CD4-positive, alpha-beta T cell treated with Interleukin-4 for 4 hours (primary cell): ENCODE measurements at regions not wholly inside any gene's neighbourhood (a gene's known extent, or its start where the extent isn't known, plus 50 kb on each side); places are given as distances from the start of the nearest gene placed in this dataset.

Experiments
- DNase-seq: peaks from one replicate; pipeline ENCODE4 v3.0.0-alpha.2; 2020

DNA sequence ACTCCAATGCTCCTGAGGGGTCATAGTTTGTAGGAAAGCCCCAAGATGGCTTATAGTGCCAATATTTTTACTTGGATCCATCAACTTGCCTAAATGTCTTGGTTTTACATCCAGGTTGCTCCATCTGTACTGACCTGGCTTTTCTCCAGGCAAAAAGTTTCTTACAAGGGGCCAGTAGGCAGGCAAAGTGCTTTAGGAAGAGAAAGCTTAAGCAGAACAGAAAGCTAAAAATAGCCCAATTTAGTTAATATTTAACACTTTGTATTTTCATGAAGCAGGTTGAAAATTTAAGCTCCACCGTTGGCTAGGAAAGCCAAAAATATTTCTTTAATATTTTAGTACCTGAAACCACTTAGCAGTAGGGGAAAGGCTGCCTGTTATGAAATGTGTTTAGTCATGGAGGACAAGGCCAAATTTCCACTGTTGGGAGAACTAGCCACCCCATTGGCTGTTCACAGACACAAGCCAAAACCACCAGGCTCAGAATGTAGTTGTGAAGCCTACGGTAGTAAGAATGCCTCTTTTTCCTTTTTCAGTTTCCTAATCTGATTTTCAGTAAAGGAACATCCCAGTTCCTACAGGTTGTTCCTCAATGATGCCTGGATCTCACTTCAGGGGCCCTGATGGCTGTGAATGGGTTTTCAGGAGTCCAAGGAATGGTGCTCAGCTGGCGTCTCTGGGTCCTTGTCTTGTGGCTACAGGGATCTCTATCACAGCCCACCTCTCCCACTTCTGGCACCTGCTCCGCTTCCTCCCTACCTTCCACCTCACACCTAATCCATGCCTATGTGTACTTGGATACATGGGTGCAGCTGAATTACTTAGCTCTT lies 324.8 kb downstream of the PMP22 start:
- no peak for DNase-seq

DNA sequence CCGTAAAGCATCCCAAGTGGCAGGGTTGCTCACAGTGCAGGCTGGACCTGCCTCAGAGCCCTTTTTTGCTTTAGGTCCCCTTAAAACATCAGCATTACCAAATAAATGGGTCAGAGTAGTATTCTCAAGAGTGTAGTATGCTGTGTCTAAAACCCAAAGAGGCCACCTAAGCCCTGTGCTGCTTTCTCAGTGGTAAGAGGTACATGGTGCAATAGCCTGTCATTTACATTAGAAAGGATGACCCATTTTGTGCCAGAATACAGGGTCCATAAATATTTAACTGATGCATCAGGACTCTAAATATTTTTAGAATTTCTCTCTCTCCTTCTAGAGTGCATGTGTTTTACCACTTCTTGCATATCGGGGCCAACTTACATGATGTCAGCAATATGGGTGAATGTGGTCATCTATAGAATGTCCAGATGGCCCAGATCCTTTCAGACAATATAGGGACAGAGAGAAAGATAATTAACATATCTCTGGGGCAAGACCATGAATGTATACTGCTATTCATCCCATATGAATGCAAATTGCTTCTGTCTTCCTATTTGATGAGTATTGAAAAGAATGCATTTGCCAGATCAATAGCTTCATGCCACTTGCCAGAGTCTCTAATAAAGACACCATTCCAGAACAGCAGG lies 329.2 kb downstream of the PMP22 start:
- no peak for DNase-seq

DNA sequence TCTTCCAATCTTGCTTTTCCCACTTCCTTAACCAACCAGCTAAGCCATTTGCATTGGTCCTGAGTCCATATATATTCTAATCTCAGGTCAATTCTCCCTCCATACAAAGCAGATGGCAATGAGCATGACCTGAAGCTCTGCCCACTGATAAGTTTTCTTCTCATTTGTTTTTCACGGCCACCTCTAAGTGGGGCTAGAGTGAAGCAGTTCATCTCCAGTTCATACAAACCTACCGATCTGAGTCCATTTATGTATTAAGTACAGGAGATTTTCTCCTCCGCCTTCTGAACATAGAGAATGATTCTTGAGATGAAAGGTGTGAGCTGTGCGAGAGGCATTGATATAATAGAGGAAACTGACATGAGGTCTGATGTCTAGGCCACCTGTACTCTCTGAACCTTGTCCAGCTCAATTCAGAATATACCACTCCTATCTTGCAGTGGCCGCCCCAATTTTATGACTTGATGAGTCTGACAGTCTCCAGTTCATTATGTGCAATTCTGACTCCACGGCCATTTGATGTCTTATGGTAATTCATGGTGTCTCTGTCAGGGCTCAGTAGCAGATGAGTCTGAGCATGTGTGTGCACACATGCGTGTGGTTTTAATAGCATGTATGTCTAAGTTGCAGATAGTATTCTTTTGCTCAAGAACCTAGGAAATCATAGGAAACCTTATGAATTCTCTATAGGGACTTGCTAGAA lies 329.8 kb downstream of the PMP22 start:
- no peak for DNase-seq

DNA sequence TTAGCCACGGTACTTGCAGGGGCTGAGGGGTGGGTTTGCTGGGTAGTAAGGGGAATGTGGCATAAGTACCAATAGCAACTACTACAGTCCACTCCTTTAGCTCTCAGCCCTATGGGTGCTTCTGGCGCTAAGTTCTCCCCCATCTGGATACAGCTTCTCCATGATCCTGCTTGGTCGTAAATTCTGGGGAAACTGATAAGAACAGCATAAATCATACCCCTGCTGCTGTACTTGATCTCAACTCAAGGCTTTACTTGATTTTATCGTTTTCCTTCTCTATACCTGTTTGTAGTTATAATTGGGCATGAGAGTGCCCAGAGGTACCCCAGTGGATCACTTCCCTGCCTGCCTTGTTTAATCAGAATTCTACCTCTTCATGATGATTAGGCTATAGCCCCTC lies 331.4 kb downstream of the PMP22 start:
- DNase-seq, result no peak

DNA sequence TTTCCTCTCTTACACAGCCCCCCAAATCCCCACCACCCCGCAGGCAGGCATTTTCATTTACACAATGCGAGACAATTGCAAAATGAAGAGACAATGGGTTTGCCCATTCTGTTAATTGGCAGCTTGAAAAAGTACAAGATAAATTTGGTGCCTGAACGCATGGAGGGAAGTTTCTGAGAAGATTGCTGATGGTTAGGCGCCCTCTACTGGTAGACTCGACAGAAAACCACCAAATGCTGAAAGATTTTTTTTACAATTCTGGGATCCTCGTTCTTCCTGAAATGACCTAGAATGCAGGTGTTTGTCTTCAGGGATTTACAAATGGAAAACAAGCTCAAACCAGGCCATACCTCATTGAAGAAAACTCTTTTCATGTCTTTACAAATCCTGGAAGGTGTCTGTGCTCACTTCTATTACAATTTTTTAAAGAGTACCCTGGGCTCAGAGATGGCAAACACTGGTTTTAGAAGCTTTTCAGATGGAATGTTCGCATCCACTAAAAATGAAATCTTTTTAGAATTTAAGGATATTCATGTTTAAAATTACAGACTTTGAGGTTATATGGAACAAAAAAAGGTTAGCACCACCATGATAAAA lies 338.5 kb downstream of the PMP22 start:
- DNase-seq, result peak; percentile 55

DNA sequence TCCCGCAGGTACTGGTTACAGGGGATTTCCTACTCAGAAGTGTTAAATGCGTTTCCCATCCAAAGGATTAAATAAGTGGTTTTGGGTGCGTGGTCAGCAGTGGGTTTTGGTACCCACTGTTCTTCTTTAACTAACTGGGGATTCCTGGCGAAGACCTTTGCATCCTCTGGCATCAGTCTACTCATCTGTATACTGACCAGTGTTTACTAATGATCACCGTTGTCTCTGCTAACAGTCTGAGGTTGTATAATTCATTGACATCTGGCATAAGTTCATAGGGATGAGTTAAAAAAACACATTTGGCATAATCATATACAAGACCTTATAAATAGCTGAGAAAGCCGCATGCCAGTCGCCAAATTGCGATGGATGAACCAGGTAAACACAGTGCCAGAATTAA lies 339.1 kb downstream of the PMP22 start:
- DNase-seq, result no peak

DNA sequence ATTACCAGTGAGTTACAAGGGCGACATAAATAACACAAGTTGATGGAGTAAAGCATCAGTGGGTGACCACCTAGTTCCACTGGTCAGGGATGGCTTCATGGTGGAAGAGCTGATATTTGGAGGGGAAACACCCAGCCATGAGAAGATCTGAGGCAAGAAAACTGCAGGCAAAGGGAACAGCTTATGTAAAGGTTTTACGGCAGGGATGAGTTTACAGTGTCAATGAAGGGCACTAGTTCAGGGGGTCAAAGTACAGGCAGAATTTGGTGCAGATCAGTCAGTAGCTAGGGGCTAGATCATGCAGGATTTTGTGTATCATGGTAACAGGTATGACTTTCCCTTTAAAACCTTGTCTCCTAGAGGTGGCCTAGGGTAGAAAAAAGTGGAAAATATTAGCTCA lies 339.6 kb downstream of the PMP22 start:
- no peak for DNase-seq

DNA sequence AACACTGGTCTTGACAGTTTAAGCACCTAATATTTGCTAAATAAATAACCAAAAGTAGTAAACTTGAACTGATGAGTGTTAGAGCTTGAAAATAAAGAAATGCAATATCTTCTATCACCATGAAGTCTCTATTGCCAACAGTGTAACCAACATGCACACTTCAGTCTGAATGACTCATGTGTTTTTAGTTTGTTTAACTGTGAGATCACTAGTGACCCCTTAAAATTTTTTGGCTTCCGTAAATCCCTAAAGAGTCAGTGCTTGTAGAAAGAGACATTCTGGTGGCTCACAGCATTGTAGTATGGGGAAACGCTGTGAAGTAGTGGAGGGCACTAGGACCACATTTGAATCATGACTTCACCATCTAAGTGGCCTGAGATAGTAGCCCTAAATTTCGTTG lies 341.1 kb downstream of the PMP22 start:
- DNase-seq, result no peak

DNA sequence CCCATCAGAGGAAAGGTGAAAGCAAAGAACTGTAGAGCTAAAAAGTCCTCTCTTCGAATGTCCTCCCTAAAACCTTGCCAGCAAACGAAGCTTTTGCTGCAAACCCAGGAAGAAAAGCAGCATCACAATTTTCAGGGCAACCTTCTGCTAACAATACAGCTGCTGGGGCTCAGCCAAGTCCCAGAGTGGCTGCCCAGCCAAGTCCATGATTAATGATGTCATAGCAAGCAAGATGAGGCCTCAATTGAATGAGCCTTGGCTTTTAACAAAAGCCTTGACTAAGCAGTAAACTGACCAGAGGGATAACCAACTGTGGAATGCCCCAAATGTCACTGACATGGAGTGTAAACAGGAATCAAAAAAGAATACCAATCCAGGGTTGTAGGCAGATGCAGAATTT lies 342.7 kb downstream of the PMP22 start:
- DNase-seq, result no peak

DNA sequence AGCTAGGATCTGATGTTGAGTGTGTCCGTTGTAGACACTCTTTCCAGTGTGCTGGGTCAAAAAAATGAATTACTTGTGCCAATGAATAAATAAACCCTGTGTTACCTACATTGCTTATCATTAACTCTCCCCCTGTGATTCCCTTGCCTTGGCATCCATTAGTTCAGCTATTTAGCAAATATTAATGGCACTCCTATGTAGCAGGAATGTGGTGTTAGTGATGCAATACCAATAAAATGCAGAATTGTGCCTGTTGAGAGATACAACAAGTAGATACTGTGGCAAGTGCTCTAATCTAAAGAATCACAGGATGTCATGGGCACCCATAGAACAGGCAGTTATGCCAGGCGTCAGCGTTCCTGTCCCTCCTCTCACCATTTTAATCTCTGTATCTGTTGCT lies 343.2 kb downstream of the PMP22 start:
- no peak for DNase-seq

DNA sequence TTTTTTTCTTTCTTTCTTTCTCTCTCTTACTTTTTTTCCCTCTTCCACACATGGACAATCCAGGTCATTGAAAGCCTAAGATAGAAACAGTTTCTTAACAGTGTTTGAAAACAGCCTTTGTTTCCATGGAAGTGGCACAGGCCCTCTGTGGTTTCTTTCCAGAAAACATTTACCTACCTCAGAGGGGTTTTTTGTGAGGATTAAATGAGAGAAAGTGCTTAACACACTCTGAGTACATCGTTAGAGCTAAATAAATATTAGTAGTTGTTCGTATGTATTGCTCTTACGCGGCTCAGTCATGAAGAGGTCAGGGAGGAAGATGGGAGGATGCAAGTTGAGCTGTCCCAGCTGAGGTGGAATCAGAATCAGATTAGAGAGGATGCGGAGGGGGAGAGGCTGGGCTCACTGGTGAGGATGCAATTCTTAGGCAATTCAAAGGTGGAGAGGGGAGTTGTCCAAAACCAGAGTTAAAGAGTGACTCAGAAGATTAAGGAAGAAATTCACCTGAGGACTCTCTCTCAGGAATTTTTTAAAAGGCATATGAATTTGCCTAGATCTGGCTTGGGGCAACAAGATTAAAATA lies 345.4 kb downstream of the PMP22 start:
- no peak for DNase-seq

DNA sequence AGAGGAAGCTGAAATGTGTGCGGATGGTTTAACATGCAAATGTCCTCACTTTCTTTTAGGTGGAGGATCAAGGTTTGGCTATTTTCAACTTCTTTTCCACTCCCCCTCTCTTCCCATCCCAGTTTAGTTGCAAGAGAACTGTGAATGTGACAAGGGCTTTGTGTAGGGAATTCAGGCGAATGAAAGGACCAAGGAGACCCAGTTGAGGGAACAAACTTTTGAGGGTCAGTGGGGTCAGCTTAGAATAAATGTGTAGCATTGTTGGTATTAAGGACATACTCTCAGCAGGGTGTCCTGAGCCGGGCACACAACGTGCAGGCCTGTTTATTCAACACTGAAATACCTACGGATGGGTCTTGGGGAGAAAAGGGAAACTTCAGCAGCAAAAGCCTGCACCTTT lies 346.0 kb downstream of the PMP22 start:
- DNase-seq, result no peak

DNA sequence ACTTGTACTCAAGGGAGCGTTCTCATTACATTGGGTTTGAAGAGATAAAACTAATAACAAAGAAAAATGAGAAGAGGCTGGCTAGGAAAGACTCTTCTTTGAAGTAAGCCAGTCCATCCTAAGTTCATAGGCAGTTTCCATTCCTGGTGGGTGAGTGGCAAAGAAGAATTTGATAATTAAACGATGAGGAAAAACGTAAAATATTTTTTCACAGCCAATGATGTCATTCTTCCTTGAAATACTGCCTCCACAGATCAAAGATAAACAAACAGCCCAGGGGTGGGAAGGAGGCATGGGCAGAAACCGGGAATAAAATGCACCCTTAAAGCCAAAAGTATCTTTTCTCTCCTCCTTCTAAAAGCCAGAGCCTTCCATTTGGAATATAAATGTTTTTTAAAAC lies 346.6 kb downstream of the PMP22 start:
- DNase-seq, result no peak

DNA sequence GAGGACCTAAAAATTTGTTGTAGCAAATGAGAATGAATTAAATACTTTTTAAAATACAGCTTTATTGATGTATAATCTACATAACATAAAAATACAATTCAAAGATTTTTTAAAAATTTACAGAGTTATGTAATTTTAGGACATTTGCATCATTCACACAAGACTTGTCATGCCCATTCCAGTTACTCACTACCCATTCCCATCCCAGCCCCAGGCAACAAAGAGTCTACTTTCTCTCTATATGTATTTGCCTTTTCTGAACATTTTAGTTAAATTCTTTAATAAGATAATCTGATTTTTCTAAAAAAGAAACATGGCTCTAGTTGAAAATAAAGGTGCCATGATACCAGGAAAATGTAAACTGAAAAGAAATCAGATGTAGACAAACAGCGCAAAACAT lies 354.2 kb downstream of the PMP22 start:
- no peak for DNase-seq

DNA sequence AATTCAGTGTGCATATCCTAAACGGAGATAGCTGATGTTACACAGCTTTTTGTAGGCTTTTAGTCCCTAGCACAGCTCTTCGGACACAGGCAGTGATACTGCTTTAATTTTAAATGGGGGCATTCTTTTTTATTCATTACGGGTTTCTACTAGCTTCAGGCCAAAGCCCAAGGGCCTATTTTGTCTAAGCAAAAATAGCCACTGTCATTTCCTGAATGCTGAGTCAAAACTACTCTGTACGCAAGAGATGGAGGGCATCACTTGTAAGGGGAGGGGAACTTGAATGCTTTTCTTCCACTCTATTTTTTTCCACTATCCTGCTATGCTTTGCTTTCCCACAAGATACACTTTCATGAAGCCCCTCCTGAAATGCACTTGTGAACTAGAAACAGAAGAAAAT lies 360.7 kb downstream of the PMP22 start:
- DNase-seq, result no peak

DNA sequence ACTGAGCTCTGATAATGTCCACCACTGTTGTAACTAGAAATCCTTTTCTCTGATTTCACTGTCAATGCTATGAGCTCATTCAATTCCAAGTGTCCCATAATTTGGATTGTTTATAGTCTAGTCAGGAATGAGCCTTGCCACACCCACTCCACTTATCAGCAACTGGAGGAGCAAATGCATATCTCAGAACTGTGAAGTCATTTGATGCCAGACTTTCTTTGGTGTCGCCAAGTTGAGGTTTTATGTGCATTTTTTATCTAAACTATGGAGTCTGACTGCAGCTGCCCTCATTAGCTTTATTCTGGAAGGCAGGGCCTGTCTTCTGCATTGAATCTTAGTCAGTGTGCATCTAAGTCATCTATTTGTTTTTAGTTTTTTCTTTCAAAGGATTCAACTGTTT lies 361.3 kb downstream of the PMP22 start:
- DNase-seq, result no peak

DNA sequence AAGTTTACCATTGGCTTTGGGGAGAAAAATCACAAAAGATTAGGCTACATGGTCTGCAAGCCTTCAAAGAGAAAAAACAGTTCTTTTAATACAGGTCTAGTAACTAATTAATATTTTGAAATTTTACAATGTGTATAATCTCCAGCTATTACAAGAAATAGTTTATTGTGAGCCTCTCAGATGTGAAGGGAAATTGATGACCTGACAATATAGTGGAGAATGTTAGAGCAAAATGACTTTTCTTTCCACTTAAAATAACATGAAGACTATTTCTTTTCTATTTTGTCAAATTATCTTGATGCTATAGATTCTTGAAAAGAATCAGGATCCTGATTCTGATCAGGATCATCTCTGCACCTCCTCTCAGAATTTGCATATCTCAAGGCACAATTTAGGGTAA lies 362.3 kb downstream of the PMP22 start:
- no peak for DNase-seq

DNA sequence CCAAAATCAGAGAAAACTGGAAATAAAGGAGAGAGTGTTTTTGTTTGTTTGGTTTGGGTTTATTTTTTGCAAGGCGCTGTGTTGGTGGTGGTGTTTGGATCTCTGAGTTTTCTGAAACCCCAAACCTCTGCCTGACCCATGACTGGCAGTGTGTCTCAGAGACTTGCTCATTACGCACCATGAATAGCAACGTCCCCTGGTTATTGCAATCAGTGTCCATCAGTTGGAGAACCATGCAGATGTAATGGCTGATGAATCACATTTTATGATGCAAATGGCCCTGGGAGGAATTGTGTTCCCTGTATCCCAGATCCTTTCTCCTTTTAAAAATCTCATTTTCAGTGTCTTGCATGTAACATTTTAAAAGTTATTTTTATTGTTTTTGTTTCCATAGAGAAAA lies 362.8 kb downstream of the PMP22 start:
- no peak for DNase-seq

DNA sequence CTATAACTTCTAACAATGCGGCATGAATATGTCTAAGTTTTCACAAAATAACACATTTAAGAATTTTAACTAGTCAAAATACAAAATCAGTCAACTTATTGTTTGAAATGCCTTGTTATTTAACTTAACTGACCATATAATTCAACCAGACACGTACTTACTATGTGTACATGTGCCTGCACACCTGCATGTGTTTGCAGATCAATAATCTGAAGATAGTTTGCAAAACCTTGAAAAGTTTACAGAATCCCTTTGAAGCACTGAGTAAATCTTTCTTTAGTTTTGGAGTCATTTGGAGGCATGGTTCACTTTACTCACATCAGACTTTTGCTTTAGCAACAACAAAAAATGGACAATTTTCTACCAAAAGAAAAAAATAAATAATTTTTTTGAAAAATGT lies 363.8 kb downstream of the PMP22 start:
- no peak for DNase-seq

DNA sequence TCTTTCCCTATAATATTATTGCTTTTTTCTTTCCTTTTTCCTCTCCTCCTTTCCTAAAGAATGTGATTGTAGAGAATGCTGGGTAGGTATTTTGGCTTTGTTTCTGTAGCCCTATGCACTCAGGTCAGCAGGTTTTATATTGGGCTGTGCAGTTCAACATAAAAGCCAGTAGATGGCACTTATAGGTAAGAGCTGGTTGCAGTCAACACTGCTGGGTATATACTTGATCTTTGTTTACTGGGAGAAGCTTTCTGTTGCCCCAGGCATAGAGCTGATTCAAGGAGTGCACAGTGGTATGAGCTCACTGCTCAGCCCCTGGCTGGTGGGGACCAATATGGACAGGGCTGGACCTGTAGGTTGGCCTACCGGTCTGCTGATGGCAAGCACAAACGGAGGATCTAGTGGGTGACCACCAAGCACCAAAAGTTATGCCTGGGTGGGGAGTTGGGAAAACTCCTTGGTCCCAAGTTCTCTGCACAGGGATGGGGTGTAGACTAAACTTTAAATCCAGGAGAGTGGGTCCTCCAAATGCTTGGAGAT lies 378.9 kb downstream of the PMP22 start:
- no peak for DNase-seq

DNA sequence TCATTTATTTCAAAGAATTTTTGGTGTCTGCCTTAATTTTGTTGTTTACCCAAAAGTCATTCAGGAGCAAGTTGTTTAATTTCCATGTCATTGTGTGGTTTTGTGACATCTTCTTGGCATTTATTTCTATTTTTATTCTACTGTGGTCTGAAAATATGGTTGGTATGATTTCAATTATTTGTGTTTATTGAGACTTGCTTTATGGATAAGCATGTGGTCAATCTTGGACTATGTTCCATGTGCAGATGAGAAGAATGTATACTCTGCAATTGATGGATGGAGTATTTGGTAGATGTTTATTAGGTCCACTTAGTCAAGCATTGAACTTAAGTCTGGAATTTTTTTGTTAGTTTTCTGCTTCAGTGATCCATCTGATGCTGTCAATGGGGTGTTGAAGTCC lies 383.0 kb downstream of the PMP22 start:
- DNase-seq, result no peak

DNA sequence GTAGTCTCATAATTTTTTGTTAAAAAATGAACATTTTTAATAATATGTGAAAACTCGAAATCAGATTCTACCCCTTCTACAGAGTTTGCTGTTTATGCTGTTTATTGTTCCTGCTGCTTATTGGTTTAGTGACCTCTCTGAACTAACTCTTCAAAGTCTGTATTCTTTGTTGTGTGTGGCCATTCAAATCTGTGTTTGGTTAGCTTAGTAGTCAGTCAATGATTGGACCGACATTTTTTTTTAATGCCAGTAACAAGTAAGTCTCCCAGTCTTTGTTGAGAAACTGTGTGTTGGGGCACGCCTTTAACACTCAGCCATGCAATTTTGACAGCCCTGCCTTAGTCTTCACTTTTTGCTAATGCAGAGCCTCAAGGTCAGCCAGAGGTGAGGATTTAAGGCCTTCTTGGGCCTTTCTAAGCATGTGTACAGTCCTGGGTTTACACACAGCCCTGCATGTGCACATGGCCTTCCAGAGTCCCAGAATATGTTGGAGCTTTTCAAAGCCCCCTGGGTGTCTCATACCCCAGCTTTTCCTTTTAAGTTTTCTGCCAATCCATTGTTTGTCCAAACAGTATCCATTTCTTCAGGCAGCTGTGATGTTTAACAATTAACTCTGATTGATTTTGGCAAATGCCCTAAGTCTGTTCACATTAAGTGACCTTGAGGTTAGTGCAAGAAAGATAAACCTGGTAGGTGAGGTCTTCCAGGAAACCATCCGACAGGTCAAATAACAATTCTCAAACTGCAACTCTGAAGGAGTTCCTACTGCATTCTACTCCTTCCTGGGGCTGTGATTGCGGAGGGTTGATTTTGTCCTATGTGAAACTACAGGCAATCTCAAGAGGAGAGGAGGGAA lies 389.3 kb downstream of the PMP22 start:
- no peak for DNase-seq
